CD4-positive, alpha-beta T cell (primary cell): ENCODE measurements at regions not wholly inside any gene's neighbourhood (a gene's known extent, or its start where the extent isn't known, plus 50 kb on each side); places are given as distances from the start of the nearest gene placed in this dataset.
"Not testable (repeated sequence)": the region's sequence is repeated elsewhere in the genome, so short reads cannot be mapped to it uniquely, and the experiment has no call there.

Experiments used
- ATAC-seq: fragments of 200-7000 bp; cut with Tn5 transposase; one replicate; pipeline ENCODE4 v1.10.0; 2022; ENCODE audit warnings: mild to moderate bottlenecking; ENCODE audit not compliant: poor library complexity
- CTCF ChIA-PET: fragments of 350-600 bp; sonication (Branson Sonifier 250); formaldehyde crosslinking; loops from one replicate; lab custom pipeline; 2021; ENCODE audit warnings: antibody characterized with exemption, inconsistent platforms; lab: Charles Lee
- POLR2A ChIA-PET: fragments of 350-600 bp; sonication (Branson Sonifier 250); formaldehyde crosslinking; loops from one replicate; lab custom pipeline; 2021; ENCODE audit warnings: antibody characterized with exemption, inconsistent platforms; lab: Charles Lee
- DNase-seq, 14 experiments: peaks; one replicate each; pipeline ENCODE4 v3.0.0-alpha.2; 2013 to 2020; ENCODE audit warnings: mixed read lengths in 2 of 14
- H3K27ac ChIP-seq, 2 donors: one replicate each; pipeline versions ENCODE4 v1.5.1 to v1.7.0; 2013; ENCODE audit warnings: low read length in 2 of 2, low read depth in 1 of 2, mild to moderate bottlenecking in 1 of 2
- H3K27me3 ChIP-seq, 2 experiments: 1 replicate in 1 of 2; 2 replicates in 1 of 2; pipeline versions ENCODE4 v1.6.1 to v1.7.0; 2013; ENCODE audit warnings: low read length in 2 of 2, control low read depth in 1 of 2, mild to moderate bottlenecking in 1 of 2, moderate library complexity in 1 of 2; ENCODE audit not compliant: insufficient read depth in 2 of 2, control insufficient read depth in 1 of 2
- H3K36me3 ChIP-seq: one replicate; pipeline ENCODE4 v1.6.1; 2013; ENCODE audit warnings: low read length, control low read depth; ENCODE audit not compliant: insufficient read depth
- H3K4me1 ChIP-seq: one replicate; pipeline ENCODE4 v1.6.1; 2013; ENCODE audit warnings: low read length, control low read depth; ENCODE audit not compliant: insufficient read depth
- H3K4me3 ChIP-seq: one replicate; pipeline ENCODE4 v1.5.1; 2013; ENCODE audit warnings: mild to moderate bottlenecking, low read length, moderate library complexity
- H3K9me3 ChIP-seq, 2 experiments: 1 replicate in 1 of 2; 2 replicates in 1 of 2; pipeline versions ENCODE4 v1.6.1 to v1.7.0; 2013; ENCODE audit warnings: low read length in 2 of 2, mild to moderate bottlenecking in 2 of 2, control low read depth in 1 of 2, moderate library complexity in 1 of 2; ENCODE audit not compliant: control insufficient read depth in 1 of 2, insufficient read depth in 1 of 2
- H3K27ac Mint-ChIP-seq: one replicate; pipeline ENCODE4 v1.8.0; 2020; ENCODE audit warnings: mixed read lengths
- H3K27me3 Mint-ChIP-seq: one replicate; pipeline ENCODE4 v1.8.0; 2021; ENCODE audit warnings: mixed read lengths
- H3K36me3 Mint-ChIP-seq: one replicate; pipeline ENCODE4 v1.8.0; 2021; ENCODE audit warnings: low read depth, mixed read lengths
- H3K4me1 Mint-ChIP-seq: one replicate; pipeline ENCODE4 v1.8.0; 2021; ENCODE audit warnings: low read depth, mixed read lengths
- H3K4me3 Mint-ChIP-seq: one replicate; pipeline ENCODE4 v1.8.0; 2020; ENCODE audit warnings: mild to moderate bottlenecking, mixed read lengths
- H3K9me3 Mint-ChIP-seq: one replicate; pipeline ENCODE4 v1.8.0; 2020; ENCODE audit warnings: mixed read lengths
- CTCF ChIP-seq: fragments of 200-600 bp; IDR thresholded peaks from one replicate; pipeline ENCODE4 v1.8.0; 2022; ENCODE audit warnings: antibody characterized with exemption, mild to moderate bottlenecking
- intact Hi-C, 2 experiments: fragments of 100-400 bp; cut with DNase I in 1 of 2; cut with micrococcal nuclease in 1 of 2; formaldehyde crosslinking; loops; one replicate each; pipeline versions ENCODE4 v1.15.1 to v1.9.0; 2023 to 2025; cut with DNase I, micrococcal nuclease

- POLR2A ChIA-PET, result no interaction called here
- ATAC-seq, result no peak
- intact Hi-C loops, result no loop called here
- CTCF ChIA-PET, result no interaction called here
- DNase-seq, result no peak
- peaks cover 11% of the 10 kb centered on the region for H3K9me3 Mint-ChIP-seq
- no peaks in the 10 kb centered on the region for H3K4me1 Mint-ChIP-seq
- H3K36me3 ChIP-seq, result no peaks in the 10 kb centered on the region
- TF ChIP-seq CTCF, result no peak
- no peaks in the 10 kb centered on the region for H3K36me3 Mint-ChIP-seq
- H3K27me3 Mint-ChIP-seq, result no peaks in the 10 kb centered on the region
- peaks cover 0 to 8% of the 10 kb centered on the region in 2 experiments for H3K9me3 ChIP-seq
- no peak overlapping the region for H3K4me3 Mint-ChIP-seq
- peaks cover 0 to 2% of the 10 kb centered on the region in 2 experiments for H3K27me3 ChIP-seq
- no peak overlapping the region for H3K27ac ChIP-seq
- no peak overlapping the region for H3K27ac Mint-ChIP-seq
- no peak overlapping the region for H3K4me3 ChIP-seq
- no peaks in the 10 kb centered on the region for H3K4me1 ChIP-seq
Measured at GRCh38 chr2:125418483-125418882, 1237.5 kb upstream of the GYPC start.

GRCh38 chr2:125422198-125422770 lies 1233.7 kb upstream of the GYPC start:
- H3K27ac ChIP-seq, DNase-seq, H3K9me3 Mint-ChIP-seq, H3K9me3 ChIP-seq, H3K27me3 Mint-ChIP-seq, CTCF ChIA-PET, H3K27me3 ChIP-seq, H3K36me3 ChIP-seq, POLR2A ChIA-PET, ATAC-seq, H3K4me1 ChIP-seq, H3K36me3 Mint-ChIP-seq, intact Hi-C loops, H3K4me1 Mint-ChIP-seq, H3K27ac Mint-ChIP-seq, H3K4me3 Mint-ChIP-seq, H3K4me3 ChIP-seq: not testable (repeated sequence)

- no peaks in the 10 kb centered on the region for H3K27me3 Mint-ChIP-seq
- no peaks in the 10 kb centered on the region for H3K36me3 Mint-ChIP-seq
- no peak overlapping the region for H3K4me3 Mint-ChIP-seq
- H3K27ac Mint-ChIP-seq, result no peak overlapping the region
- intact Hi-C loops, result no loop called here
- CTCF ChIA-PET, result no interaction called here
- peaks cover 10% of the 10 kb centered on the region for H3K9me3 Mint-ChIP-seq
- Histone ChIP-seq H3K27me3 (peaks cover 0 to 2% of the 10 kb centered on the region in 2 experiments), H3K4me3 (no peak overlapping the region), H3K36me3 (no peaks in the 10 kb centered on the region), H3K4me1 (no peaks in the 10 kb centered on the region), H3K27ac (no peak overlapping the region), H3K9me3 (peaks cover 0 to 8% of the 10 kb centered on the region in 2 experiments)
- no peak for TF ChIP-seq CTCF
- ATAC-seq, result no peak
- POLR2A ChIA-PET, result no interaction called here
- H3K4me1 Mint-ChIP-seq, result no peaks in the 10 kb centered on the region
- DNase-seq, result no peak
Measured at GRCh38 chr2:125424266-125424785, 1231.6 kb upstream of the GYPC start.
